Sigmoid colon (tissue), 6 donors: ENCODE measurements at regions not wholly inside any gene's neighbourhood (a gene's known extent, or its start where the extent isn't known, plus 50 kb on each side); places are given as distances from the start of the nearest gene placed in this dataset.

Source experiments
- DNase-seq: peaks from one replicate; pipeline ENCODE4 v3.0.0-alpha.2; 2019
- H3K27ac ChIP-seq, 4 donors: fragments of 200-600 bp; sonication (generic); one replicate each; pipeline ENCODE4 v1.5.1; 2016 to 2019; ENCODE audit warnings: mild to moderate bottlenecking in 1 of 4
- H3K27me3 ChIP-seq, 3 donors: fragments of 200-600 bp; sonication (generic); one replicate each; pipeline ENCODE4 v1.5.1; 2019; ENCODE audit warnings: mild to moderate bottlenecking in 1 of 3
- H3K36me3 ChIP-seq, 4 donors: fragments of 200-600 bp; sonication (generic); one replicate each; pipeline ENCODE4 v1.5.1; 2016 to 2019
- H3K4me1 ChIP-seq, 4 donors: fragments of 200-600 bp; sonication (generic); one replicate each; pipeline ENCODE4 v1.5.1; 2017 to 2019
- H3K4me3 ChIP-seq, 4 donors: fragments of 200-600 bp; sonication (generic); one replicate each; pipeline ENCODE4 v1.5.1; 2017 to 2019; ENCODE audit warnings: mild to moderate bottlenecking in 2 of 4, moderate library complexity in 1 of 4
- H3K9me3 ChIP-seq, 4 donors: fragments of 200-600 bp in 3 of 4; sonication (generic) in 3 of 4; one replicate each; pipeline versions ENCODE4 v1.5.1 to v1.6.1; 2013 to 2019
- EP300 ChIP-seq, 4 donors: sonication (generic); formaldehyde crosslinking; IDR thresholded peaks; one replicate each; pipeline ENCODE4 v1.6.1; 2017; ENCODE audit warnings: antibody characterized with exemption in 4 of 4
- POLR2A ChIP-seq, 2 donors: fragments of 450-650 bp; IDR thresholded peaks; one replicate each; pipeline ENCODE4 v1.6.1; 2016; ENCODE audit warnings: antibody characterized with exemption in 2 of 2, mild to moderate bottlenecking in 2 of 2, moderate library complexity in 2 of 2
- POLR2AphosphoS5 ChIP-seq, 4 donors: sonication (generic); formaldehyde crosslinking; IDR thresholded peaks; one replicate each; pipeline ENCODE4 v1.6.1; 2017; ENCODE audit warnings: antibody characterized with exemption in 4 of 4
- WGBS, 2 donors: extraction: QIAGEN DNeasy Blood & Tissue Kit; methylation state at CpG; one replicate each; pipeline ENCODE4 v1.1.7; 2013; 5-methylcytosine and 5-hydroxymethylcytosine counted together
- intact Hi-C: fragments of 100-400 bp; cut with DNase I; formaldehyde crosslinking; loops from one replicate; pipeline ENCODE4 v1.15.1; 2023
- TF ChIP-seq, protein P1 (sequence below), 4 experiments: fragments of 450-650 bp in 3 of 4; fragments of 200-600 bp in 1 of 4; IDR thresholded peaks; one replicate each; pipeline ENCODE4 v1.5.1; 2016 to 2019; ENCODE audit warnings: antibody characterized with exemption in 4 of 4, mild to moderate bottlenecking in 3 of 4, moderate library complexity in 2 of 4
- donor health status: healthy with polysubstance abuse.
- donor health status: healthy.

DNA sequence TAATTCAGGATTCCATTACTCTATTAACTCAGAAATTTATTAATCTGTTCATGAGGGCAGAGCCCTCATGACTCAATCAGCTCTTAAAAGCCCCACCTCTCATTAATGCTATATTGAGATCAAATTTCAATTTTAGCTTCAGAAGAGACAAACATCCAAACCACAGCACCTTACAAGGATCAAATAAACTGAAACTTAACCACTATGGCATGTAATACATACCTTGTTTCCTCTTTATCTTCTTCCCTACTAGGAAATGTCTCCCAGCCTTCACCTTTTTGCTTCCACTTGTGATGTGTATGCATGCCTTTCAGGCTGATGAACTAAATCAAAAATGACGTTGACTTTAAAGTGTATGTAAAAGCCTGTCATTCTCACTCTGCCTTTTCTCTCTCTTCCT is 2121.3 kb downstream of the NCAM2 start:
- intact Hi-C loops: no loop called here
- Histone ChIP-seq H3K4me1 (no peaks in the 10 kb centered on the region), H3K36me3 (no peaks in the 10 kb centered on the region), H3K27ac (no peak overlapping the region), H3K9me3 (no peaks in the 10 kb centered on the region), H3K4me3 (no peak overlapping the region), H3K27me3 (no peaks in the 10 kb centered on the region)
- TF ChIP-seq, protein P1, sequence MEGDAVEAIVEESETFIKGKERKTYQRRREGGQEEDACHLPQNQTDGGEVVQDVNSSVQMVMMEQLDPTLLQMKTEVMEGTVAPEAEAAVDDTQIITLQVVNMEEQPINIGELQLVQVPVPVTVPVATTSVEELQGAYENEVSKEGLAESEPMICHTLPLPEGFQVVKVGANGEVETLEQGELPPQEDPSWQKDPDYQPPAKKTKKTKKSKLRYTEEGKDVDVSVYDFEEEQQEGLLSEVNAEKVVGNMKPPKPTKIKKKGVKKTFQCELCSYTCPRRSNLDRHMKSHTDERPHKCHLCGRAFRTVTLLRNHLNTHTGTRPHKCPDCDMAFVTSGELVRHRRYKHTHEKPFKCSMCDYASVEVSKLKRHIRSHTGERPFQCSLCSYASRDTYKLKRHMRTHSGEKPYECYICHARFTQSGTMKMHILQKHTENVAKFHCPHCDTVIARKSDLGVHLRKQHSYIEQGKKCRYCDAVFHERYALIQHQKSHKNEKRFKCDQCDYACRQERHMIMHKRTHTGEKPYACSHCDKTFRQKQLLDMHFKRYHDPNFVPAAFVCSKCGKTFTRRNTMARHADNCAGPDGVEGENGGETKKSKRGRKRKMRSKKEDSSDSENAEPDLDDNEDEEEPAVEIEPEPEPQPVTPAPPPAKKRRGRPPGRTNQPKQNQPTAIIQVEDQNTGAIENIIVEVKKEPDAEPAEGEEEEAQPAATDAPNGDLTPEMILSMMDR (IDR thresholded peaks at IDR 0.05): no peak
- no peak for TF ChIP-seq POLR2A (IDR thresholded peaks at IDR 0.05)
- TF ChIP-seq EP300 (IDR thresholded peaks at IDR 0.05): no peak
- TF ChIP-seq POLR2AphosphoS5 (IDR thresholded peaks at IDR 0.05): no peak
- 77 to 80% methylated on average over 1 of the region's 1 CpG for WGBS, 2 donors
- DNase-seq: no peak

DNA sequence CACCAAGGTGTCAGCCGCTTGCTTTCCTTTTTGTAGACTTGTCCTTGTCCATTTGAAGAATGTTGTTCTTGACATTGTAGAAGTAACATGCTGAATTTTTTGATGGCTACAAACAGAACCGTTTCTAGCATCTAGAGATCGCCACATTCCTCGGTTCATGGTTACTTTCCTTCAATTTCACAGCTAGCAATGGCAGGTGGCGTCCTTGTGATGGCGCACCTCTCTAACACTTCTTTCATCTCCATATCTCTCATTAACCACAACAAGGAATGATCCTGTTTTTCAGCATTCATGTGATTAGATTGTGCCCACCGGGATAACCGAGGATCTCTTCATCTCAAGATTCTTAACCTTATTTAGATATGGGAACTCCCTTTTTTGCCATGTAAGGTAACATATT is 2129.8 kb downstream of the NCAM2 start:
- Histone ChIP-seq H3K27ac (no peak overlapping the region), H3K36me3 (no peaks in the 10 kb centered on the region), H3K27me3 (no peaks in the 10 kb centered on the region), H3K4me1 (no peaks in the 10 kb centered on the region), H3K9me3 (no peaks in the 10 kb centered on the region), H3K4me3 (no peak overlapping the region)
- TF ChIP-seq POLR2A (IDR thresholded peaks at IDR 0.05) (no peak), POLR2AphosphoS5 (IDR thresholded peaks at IDR 0.05) (no peak), EP300 (IDR thresholded peaks at IDR 0.05) (no peak)
- TF ChIP-seq, protein P1 (IDR thresholded peaks at IDR 0.05): no peak
- intact Hi-C loops: no loop called here
- DNase-seq: no peak
- WGBS, 2 donors: 81% methylated on average over 8 of the region's 8 CpGs

DNA sequence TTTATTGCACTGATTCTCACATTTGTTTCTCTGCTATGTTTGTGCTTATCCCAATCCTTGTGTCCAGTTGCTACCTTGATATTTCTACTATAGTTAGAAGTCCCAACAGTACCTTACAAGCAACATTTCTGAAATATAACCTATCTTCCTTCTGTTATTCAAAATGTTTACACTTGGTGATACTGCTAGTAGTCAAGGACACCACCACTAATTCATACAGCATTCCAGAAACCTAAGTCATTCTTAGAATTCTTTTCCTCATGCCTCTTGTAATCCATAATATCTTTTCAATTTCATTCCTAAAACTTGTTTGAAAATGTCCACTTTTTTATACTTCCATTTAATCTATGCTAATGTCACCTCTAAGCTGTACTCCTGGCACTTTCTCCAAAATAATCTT is 2132.1 kb downstream of the NCAM2 start:
- Histone ChIP-seq H3K27me3 (no peaks in the 10 kb centered on the region), H3K9me3 (no peaks in the 10 kb centered on the region), H3K36me3 (no peaks in the 10 kb centered on the region), H3K27ac (no peak overlapping the region), H3K4me3 (no peak overlapping the region), H3K4me1 (no peaks in the 10 kb centered on the region)
- intact Hi-C loops: no loop called here
- DNase-seq: no peak
- no peak for TF ChIP-seq POLR2AphosphoS5 (IDR thresholded peaks at IDR 0.05)
- TF ChIP-seq EP300 (IDR thresholded peaks at IDR 0.05): no peak
- no peak for TF ChIP-seq POLR2A (IDR thresholded peaks at IDR 0.05)
- TF ChIP-seq, protein P1 (IDR thresholded peaks at IDR 0.05): no peak

DNA sequence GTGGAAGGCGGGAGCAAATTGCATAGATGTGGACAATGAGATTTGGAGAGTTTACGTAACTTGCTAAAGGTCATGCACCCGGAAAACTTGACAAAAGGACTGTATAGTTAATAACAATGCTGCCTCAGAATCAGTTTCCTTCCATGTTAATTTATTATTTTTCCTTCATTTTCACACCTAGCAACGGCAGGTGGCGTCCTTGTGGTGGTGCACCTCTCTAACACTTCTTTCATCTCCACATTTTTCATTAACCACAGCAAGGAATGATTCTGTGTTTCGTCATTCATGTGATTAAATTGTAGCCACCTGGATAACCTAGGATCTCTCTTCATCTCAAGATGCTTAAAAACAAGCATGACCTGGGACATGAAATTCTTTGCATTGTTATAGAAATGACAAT is 2133.0 kb downstream of the NCAM2 start:
- no peaks in the 10 kb centered on the region for H3K27me3 ChIP-seq
- no peaks in the 10 kb centered on the region for H3K36me3 ChIP-seq
- WGBS, 2 donors: 74 to 77% methylated on average over 6 of the region's 6 CpGs
- H3K4me1 ChIP-seq: no peaks in the 10 kb centered on the region
- DNase-seq: no peak
- intact Hi-C loops: no loop called here
- no peaks in the 10 kb centered on the region for H3K9me3 ChIP-seq
- H3K4me3 ChIP-seq: no peak overlapping the region
- H3K27ac ChIP-seq: no peak overlapping the region
- TF ChIP-seq, protein P1 (IDR thresholded peaks at IDR 0.05): no peak
- no peak for TF ChIP-seq POLR2A (IDR thresholded peaks at IDR 0.05)
- no peak for TF ChIP-seq POLR2AphosphoS5 (IDR thresholded peaks at IDR 0.05)
- TF ChIP-seq EP300 (IDR thresholded peaks at IDR 0.05): no peak

DNA sequence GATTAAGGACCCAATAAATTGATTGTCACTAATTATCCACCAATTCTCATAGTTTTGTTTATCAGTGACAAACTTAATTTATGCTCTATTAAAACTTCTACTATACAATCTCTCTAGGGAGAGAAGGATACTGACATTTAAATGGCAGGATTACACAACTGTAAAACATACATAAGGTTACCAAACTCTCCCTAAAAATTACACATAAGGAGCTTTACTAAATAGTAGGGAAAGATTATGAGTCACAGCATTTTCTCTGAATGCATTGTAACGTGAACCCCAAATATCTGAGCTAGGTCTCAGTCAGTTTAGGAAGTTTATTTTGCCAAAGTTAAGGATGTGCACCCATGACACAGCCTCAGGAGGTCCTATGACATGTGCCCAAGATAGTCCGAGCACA is 2140.6 kb downstream of the NCAM2 start:
- intact Hi-C loops: no loop called here
- H3K9me3 ChIP-seq: no peaks in the 10 kb centered on the region
- DNase-seq: no peak
- TF ChIP-seq POLR2A (IDR thresholded peaks at IDR 0.05) (no peak), EP300 (IDR thresholded peaks at IDR 0.05) (no peak), POLR2AphosphoS5 (IDR thresholded peaks at IDR 0.05) (no peak)
- TF ChIP-seq, protein P1 (IDR thresholded peaks at IDR 0.05): no peak
- no peaks in the 10 kb centered on the region for H3K27me3 ChIP-seq
- H3K36me3 ChIP-seq: no peaks in the 10 kb centered on the region
- no peak overlapping the region for H3K27ac ChIP-seq
- no peak overlapping the region for H3K4me3 ChIP-seq
- 65 to 81% methylated on average over 2 of the region's 2 CpGs for WGBS, 2 donors
- no peaks in the 10 kb centered on the region for H3K4me1 ChIP-seq
